HG03039 (cell line): ENCODE measurements at regions not wholly inside any gene's neighbourhood (a gene's known extent, or its start where the extent isn't known, plus 50 kb on each side); places are given as distances from the start of the nearest gene placed in this dataset.
"Not testable (repeated sequence)": the region's sequence is repeated elsewhere in the genome, so short reads cannot be mapped to it uniquely, and the experiment has no call there.

Source experiments
- ATAC-seq: cut with Tn5 transposase; IDR thresholded peaks from one replicate; pipeline ENCODE4 v1.9.1; 2021; ENCODE audit warnings: mild to moderate bottlenecking, moderate library complexity; ENCODE audit not compliant: unreplicated experiment

DNA sequence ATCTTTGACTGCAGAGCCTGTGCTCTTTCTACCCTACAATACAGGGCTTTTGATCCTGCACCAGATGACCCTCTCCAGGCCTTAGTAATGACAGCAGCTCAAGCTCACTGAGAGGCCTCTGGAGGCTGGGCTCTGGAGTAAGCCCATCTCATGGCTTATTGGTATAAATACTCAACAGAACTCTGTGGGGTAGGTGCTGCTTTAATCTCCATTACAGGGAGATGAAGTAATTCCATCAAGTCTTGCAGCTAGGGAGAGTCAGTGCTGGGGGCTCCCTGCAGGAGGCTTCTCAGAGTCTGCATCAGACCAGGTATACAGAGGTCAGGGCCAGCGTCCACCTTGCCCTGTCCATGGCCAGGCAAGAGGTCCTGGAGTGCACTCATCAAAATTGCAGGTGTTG lies 89.2 kb upstream of the SLC6A11 start:
- no peak for ATAC-seq

- ATAC-seq = no peak
Observed at GRCh38 chr3:10729439-10729838, 86.6 kb upstream of the SLC6A11 start.

DNA sequence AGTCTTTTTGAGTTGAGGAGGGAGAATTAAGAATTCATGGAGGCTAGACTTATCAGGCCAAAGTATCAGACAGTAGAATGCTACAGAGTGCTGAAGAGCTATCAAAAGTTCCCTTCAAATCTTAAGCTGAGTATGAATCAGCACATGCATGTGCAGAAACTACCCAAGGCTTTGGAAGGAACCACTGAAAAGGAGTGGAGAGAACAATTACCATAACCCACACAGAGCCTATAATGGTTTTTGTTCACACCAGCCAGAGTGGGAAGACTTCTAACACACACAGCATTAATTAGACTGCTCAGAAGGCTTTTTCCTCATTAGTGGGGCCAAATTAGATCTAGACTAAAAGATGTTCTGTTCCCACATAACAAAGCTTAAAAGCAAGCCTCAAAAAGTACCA lies 83.7 kb upstream of the SLC6A11 start:
- ATAC-seq = no peak

DNA sequence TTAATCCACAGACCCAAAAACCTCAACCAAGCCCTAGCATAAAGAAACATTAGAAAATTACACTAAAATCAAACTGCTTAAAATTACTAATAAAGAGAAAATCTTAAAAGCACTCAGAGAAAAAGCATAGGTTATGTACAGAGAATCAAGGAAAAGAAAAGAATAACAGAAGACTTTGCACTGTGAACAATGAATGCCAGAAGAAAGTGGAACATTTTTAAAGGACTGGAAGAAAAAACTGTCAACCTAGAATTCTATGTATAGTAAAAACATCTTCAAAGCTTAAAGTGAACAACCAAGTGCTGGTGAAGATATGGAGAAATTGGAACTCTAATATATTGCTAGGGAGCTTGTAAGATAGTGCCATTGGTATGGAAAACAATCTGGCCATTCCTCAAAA lies 82.7 kb upstream of the SLC6A11 start:
- no peak for ATAC-seq

- ATAC-seq = not testable (repeated sequence)
Observed at GRCh38 chr3:10736444-10736843, 79.6 kb upstream of the SLC6A11 start.

GRCh38 chr3:10737785-10738184 lies 78.2 kb upstream of the SLC6A11 start:
- ATAC-seq = no peak

GRCh38 chr3:10738688-10739372 lies 77.2 kb upstream of the SLC6A11 start:
- ATAC-seq = no peak

- ATAC-seq = no peak
Observed at GRCh38 chr3:10740954-10741353, 75.1 kb upstream of the SLC6A11 start.

DNA sequence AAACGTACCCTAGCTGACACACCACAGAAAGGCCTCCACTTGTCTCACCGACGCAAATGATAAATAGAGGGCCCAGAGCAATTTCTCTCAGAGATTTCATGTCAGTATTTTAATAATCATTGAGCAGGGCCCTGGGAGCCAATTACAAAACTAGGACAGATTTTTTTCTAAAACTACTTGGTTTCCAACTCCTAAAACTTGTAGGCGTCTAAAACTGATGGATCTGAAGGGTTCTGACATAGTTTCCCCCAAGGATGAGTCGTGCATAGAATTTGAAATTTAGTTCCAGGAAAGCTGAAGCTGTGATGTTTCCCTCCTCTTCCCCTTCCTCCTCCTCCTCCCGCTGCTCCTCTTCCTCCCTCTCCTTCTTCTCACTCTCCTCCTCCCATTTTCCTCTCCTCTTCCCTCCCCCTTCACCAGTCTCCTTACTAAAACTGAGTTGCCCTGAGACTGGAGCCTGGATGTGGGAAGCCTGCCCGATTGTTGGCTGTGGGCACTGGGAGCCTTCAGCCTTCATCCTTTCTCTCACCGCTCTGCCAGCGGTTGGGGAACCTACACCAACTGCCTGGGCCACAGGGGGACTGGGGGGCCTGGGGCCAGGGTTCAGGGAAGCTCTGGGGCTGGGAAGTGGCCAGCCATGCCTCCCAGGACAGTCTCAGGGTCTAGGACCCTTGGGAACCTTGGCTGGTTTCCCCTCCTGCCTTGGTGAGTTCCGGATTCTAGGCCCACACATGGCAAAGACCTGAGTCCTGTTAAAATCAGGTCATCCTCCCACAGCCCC lies 73.9 kb upstream of the SLC6A11 start:
- ATAC-seq = no peak

- ATAC-seq = no peak
Observed at GRCh38 chr3:10743366-10744097, 72.5 kb upstream of the SLC6A11 start.

DNA sequence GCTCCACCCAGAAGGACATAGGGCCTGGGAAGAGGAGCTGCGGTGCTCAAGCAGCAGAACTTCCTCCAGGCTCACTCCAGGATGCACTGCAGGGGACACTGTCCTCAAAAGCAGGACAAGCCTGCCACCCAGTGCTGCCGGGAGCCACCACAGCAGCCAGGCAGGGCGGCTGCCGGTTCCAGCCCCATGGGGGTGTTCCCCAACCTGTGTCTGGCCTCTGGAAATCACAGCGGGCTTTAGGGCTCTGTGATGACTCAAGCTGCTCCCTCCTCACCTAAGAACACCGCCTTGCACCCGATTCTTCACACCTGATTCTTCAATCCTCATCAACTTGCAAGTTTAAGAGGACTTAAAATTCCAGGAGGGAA lies 71.9 kb upstream of the SLC6A11 start:
- no peak for ATAC-seq

DNA sequence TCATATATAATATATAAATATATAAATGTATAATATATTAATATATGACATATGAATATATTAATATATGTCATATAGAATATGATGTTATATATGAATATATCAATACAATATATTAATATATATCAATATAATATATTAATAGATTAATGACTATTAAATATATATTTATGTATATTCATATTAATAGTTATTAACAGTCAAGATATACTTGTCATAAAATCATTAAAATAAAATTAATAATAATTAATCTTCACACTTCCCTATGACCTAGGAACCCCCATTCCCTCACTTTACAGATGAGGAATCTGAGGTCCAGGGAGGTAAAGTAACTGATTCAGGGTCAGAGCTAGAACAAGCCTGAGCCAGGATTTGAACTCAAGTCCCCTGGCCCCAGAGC lies 70.6 kb upstream of the SLC6A11 start:
- ATAC-seq = no peak

DNA sequence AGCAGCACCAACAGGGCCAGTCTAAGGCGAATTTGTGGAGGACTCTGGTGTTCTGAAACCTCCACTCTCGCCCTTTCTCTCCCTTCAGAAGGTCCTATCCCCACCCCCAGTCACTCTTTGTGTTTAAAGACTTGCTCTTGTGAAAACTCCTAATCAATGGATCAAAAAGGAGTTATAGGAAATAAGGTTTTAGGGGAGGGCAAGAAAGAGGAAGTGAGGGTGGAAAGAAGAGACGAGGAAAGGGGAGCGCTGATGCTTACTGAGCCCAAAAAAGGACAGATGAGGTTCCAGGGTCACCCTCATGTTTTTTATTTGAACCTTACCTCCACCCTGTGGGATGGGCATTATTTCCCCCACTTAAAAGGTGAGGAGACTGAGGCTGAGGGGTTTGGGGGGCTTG lies 70.0 kb upstream of the SLC6A11 start:
- no peak for ATAC-seq

DNA sequence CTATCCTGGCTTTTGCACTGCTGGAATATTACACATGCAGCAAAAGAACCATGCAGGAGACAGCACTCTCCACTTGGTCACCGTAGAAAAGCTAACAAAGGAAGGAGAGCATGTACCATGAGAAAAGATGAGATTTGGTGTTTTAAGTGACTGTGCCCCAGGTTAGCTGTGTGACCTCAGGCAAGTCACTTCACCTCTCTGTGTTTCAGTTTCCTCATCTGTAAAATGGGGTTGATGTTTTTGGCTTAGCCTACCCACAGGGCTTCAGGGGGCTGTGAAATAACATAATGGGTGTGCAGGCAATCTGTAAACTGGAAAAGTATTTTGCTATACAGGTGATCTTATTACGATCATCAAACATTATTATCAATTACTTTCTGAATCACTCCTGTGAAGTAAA lies 69.3 kb upstream of the SLC6A11 start:
- ATAC-seq = no peak

GRCh38 chr3:10747341-10747740 lies 68.7 kb upstream of the SLC6A11 start:
- ATAC-seq = no peak

DNA sequence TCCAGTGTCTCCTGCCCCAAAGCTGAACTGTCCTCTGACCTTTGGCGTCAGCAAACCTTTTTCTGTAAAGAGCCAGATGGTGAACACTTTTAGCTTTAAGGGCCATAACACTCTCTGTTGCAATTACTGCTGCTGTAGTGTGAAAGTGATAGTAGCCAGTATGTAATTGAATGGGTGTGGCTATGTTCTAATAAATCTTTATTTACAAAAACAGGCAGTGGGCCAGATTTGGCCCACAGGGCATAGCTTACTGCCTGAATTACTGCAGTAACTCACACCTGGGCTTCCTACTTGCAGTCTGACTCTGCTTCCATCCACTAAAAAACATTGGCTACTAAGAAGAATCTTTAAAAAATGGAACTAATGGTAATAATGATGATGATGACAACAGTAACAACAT lies 68.0 kb upstream of the SLC6A11 start:
- no peak for ATAC-seq

DNA sequence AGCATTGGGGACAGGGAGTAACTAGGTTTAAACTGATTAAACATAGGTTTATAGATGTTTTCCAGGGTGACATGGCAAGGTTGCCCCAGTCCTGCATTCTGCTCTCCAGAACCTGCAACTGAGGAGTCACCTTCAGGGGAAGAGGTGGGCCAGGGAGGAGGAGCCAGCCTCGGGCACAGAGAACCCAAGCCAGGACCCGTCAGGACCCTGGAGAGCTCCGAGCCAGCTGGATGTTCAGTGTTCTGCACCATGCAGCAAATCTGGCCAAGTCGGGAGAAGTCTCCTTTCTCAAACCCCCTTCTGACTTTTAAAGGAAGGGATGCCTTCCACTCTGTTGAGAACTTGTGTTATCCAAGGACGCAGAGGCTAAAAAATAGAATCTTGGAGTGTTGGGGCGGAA lies 62.1 kb upstream of the SLC6A11 start:
- no peak for ATAC-seq

DNA sequence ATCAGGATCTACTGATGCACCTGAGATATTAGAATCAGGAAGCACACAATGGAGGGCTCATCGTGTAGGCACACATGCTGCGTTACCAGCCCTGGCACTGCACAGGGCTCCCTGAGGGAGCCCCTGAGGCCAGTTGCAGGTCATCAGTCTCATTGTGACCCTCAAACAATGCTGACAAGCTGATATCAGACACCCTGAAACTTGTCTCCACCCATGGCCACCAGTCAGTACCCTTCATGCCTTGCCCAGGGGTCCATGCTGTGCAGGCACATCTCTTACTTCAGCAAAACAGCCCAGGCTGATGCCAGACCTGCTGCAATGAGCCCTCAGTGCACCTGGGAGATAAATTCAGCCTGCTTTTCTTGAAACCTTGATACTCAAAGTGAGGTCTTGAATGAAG lies 59.5 kb upstream of the SLC6A11 start:
- ATAC-seq = no peak

DNA sequence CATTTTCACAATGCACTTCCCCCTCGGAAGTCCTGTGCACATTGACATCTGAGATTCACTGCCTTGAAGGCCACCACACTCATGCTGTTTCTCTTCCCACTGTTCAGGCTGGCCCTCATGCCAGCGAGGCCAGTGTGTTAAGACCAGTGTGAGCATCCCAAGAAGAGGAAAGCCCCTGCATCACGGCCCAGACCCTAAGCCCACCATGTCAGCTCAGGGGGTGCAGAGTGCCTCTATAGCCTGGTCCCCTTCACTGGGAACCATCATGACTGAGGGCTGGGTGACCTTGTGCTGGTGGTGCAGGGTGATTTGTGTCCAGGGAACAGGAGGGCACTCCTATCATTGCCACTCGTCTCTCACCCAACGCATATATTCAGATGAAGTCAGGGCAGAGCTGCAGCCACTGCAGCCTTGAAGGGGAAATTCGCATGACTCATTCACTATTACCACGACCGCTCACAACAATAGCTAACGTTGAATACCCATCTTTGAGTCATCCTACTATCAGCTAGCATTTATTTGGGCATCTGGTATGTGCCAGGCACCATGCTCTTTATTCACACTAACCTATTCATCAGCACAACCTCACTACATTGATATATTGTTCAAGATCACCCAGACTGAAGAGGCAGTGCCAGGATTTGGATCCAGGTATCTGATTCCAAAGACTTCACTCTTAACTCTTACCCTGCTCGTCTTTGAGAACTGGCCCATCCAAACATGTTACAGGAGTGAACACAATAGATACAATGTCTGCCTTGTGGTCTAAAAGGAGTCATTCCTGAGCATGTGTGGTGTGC lies 58.8 kb upstream of the SLC6A11 start:
- no peak for ATAC-seq

GRCh38 chr3:10757821-10758130 lies 58.3 kb upstream of the SLC6A11 start:
- no peak for ATAC-seq

DNA sequence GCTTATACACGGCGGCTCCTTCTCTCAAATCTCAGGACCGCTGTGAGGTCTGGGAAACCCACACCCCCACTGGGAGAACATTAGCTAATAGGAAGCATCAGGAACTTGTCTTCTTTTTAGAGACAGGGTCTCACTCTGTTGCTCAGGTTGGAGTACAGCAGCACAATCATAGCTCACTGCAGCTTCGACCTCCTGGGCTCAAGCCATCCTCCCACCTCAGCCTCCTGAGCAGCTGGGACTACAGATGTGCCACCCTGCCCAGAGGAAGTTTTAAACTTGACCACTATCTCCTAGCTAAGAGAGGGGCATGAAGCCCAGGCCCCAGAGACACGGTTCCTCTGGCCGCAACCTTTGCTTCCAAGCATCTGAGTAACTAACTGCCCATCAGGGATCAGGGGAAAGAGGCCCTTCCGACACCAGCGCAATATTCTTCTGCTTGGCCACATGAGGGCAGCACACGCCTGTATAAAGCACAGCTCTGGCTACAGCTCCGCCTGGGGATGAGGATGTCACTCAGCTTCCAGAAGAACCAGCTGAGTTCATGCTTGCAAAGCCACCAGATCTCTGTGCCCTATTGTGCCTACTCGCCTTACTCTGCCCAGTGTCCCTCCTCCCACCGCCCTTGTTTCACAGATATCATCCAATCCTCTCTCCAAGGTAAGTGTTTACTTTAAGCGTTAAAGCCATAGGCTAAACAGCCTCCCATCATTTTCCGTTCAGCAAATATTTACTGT lies 57.6 kb upstream of the SLC6A11 start:
- peak; percentile 62 for ATAC-seq
